Esophagus muscularis mucosa (tissue), 4 donors: ENCODE measurements at regions not wholly inside any gene's neighbourhood (a gene's known extent, or its start where the extent isn't known, plus 50 kb on each side); places are given as distances from the start of the nearest gene placed in this dataset.

Experiments
- EP300 ChIP-seq: sonication (generic); formaldehyde crosslinking; IDR thresholded peaks from one replicate; pipeline ENCODE4 v1.6.1; 2017; ENCODE audit warnings: antibody characterized with exemption
- POLR2A ChIP-seq: fragments of 450-650 bp; IDR thresholded peaks from one replicate; pipeline ENCODE4 v1.6.1; 2017; ENCODE audit warnings: antibody characterized with exemption, moderate library complexity, mild to moderate bottlenecking, low read depth
- TF ChIP-seq, protein P1 (sequence below), 3 experiments: fragments of 200-600 bp in 2 of 3; fragments of 450-650 bp in 1 of 3; sonication (generic) in 2 of 3; IDR thresholded peaks; one replicate each; pipeline ENCODE4 v1.5.1; 2017 to 2019; ENCODE audit warnings: antibody characterized with exemption in 3 of 3, mild to moderate bottlenecking in 2 of 3, moderate library complexity in 1 of 3

DNA sequence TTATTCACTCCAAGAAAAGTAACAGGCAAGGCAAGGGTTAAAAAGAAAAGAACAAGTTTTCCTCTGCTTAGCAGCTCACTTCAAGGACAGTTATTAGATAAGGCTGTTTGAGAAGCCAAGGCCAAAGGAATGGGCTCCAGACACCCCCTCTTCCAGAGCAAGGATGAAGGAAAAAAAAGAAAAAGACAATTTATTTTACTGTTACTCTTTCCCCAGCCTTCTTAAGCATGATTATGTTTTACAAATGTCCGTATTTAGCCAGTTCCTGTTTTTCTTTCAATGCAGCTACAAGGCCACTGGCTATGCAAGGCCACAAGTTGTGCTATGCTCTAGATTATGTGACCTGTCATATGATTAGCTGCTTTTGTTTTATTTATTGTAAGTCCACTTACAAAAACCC is 106.5 kb upstream of the SIMC1 start:
- TF ChIP-seq, protein P1, sequence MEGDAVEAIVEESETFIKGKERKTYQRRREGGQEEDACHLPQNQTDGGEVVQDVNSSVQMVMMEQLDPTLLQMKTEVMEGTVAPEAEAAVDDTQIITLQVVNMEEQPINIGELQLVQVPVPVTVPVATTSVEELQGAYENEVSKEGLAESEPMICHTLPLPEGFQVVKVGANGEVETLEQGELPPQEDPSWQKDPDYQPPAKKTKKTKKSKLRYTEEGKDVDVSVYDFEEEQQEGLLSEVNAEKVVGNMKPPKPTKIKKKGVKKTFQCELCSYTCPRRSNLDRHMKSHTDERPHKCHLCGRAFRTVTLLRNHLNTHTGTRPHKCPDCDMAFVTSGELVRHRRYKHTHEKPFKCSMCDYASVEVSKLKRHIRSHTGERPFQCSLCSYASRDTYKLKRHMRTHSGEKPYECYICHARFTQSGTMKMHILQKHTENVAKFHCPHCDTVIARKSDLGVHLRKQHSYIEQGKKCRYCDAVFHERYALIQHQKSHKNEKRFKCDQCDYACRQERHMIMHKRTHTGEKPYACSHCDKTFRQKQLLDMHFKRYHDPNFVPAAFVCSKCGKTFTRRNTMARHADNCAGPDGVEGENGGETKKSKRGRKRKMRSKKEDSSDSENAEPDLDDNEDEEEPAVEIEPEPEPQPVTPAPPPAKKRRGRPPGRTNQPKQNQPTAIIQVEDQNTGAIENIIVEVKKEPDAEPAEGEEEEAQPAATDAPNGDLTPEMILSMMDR (IDR thresholded peaks at IDR 0.05) = no peak
- TF ChIP-seq EP300 = no peak
- no peak for TF ChIP-seq POLR2A
